NCI-H146 (cell line): ENCODE measurements at regions not wholly inside any gene's neighbourhood (a gene's known extent, or its start where the extent isn't known, plus 50 kb on each side); places are given as distances from the start of the nearest gene placed in this dataset.
"Not testable (repeated sequence)": the region's sequence is repeated elsewhere in the genome, so short reads cannot be mapped to it uniquely, and the experiment has no call there.

ENCODE experiments used
- DNase-seq: peaks from one replicate; lab custom pipeline; 2025; lab: John Stamatoyannopoulos, UW

GRCh38 chr7:10468908-10469307, 504.8 kb upstream of the PHF14 start:
- no peak for DNase-seq

DNA sequence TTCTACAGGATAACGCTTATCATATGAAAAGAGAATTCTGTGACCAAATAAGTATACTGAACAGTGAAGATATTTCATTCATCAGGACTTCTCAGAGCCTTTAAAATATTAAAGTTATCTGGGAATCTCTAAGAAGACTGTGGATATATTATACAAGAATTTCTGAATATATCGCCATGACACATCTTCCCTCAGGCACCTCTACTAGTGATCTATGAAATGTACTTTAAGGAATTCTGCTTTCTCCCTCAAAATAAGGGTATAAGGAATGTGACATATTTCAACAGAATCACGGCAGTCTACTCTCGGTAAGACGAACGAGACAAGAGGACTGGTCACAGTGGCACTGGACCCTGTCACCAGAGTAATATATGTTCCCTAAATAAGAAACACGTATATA, 504.2 kb upstream of the PHF14 start:
- DNase-seq: no peak

DNA sequence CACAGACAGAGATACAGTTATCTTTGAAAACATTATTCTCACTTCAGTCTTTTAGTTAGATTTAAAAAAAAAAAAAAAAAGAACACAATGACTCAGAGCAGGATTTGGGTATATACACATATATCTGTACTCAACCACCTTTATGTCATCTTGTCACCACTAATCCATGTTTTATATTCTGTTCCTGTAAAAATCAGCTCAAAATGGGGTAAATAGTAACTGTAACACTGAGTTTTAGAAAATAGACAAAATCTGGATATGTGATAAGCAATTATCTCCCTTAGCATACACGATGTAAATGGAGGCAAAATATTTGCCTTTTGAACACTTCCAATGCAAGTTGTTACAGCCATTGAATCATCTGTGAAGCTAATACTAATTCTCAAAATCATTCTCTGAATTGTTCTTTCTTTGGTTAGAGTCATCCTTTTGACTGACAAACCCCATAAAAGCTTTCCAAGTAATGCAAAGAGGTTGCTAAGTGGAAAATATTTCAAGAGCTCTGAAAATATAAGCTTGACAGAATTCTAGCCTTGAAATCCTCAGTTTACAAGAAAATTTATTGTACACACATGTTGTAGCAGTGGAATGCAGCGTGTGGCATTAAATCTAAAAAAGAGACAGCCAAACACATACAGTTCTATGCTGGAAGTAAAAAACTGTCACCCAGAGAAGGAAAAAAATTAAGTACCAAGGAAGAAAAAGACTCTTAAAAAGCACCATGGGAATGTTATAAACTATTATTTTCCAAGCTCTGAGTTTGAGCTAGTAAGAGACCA, 502.2 kb upstream of the PHF14 start:
- no peak for DNase-seq

DNA sequence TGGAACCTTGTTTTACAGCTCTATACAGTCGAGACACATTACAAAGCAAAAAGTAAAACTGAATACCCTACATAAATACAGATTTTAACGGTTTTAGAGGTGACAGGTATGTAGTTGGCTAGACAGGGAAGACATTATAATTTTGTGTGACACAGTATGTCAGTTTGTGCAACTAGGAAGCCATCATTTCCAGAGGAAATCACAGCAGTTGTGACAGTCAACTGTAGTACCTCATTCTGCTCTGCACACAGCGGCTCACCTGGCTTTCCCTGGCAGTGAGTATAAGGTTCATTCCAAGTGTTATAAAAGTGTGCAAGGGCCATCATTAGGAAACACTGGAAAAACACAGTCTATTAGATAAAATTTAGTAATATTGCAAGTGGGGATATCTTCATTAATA, 501.6 kb upstream of the PHF14 start:
- DNase-seq: no peak

DNA sequence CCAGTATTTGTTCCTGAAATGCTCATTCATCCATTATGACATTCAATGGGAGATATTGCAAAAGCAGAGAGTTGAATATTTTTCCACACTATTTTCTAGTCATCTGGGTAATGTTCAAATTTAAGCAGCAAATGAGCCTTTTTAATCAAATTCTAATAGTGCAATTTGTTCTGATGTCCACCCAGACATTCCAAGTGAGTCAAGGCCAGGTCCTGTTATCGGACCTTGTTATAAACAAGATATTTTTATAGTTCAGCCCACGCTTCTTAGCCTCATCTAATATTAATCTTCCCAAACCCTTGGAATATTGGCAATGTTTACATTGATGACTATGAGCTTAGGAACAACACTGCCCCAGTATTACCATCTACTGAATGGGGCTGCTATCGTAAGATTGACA, 500.1 kb upstream of the PHF14 start:
- DNase-seq: no peak

GRCh38 chr7:10474048-10474447, 499.6 kb upstream of the PHF14 start:
- DNase-seq: no peak

DNA sequence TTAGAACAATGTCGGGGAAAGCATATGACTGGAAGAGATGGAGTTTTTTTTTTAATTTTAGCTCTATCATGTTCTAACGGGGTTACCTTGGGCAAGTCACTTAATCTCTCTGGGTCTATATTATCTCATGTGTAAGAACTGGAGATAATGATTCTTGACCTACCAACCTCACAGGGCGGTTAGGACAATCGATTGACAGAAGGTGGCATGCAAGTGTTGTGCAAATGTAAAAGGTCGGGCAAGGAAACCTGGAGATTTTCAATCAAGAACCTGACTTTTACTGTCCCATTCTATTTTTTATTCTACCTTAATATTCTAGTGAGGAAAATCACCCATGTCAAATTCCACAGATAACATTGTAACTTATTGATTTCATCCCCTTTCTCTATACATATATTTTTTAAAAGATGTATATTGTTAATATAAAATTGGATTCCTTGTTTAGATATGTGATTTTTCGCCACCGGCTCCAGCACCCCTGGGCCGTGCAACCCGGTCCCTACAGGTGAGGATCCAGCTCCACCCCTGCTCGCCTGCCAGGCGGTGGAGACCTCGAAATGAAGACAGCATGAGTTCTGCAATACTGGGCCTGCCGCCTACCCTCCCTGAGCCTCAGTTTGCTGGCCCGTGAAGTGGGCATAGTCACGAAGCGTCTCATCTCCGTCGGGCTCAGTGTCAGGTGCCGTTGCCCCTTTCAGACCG, 497.6 kb upstream of the PHF14 start:
- no peak for DNase-seq

GRCh38 chr7:10476642-10477041, 497.0 kb upstream of the PHF14 start:
- DNase-seq: no peak

- DNase-seq: no peak
These were observed 490.0 kb upstream of the PHF14 start for GRCh38 chr7:10483671-10484070.

- no peak for DNase-seq
These were observed 488.9 kb upstream of the PHF14 start for GRCh38 chr7:10484767-10485166.

GRCh38 chr7:10501206-10501884, 472.3 kb upstream of the PHF14 start:
- DNase-seq: not testable (repeated sequence)

DNA sequence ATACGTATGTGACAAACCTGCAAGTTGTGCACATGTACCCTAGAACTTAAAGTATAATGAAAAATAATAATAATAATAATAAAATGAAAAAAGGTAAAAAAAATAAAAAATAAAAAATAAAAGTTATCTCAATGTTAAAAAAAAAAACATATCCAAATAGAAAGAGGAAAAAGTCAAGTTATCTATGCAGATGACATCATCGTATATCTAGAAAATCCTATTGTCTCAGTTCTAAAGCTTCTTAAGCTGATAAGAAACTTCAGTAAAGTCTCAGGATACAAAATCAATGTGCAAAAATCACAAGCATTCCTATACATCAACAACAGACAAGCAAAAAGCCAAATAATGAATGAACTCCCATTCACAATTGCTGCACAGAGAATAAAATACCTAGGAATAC, 466.6 kb upstream of the PHF14 start:
- DNase-seq: no peak

DNA sequence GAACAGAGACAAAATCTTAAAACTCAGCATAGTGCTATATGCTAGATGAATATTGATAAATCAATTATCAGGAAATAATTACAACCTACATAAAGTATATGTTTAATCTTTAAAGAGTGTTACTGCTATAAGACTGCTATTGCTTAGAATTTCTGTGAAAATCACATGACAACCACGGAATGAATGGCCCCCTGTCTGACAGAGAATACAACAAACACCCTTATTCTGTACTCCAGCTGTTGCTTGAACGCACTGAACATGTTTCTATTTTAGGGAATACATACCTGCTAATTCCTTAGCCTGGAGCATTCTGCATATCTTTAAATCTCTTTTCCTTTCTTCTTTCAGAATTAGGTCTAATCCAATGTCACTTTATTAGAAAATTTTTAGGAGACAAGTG, 452.4 kb upstream of the PHF14 start:
- no peak for DNase-seq

DNA sequence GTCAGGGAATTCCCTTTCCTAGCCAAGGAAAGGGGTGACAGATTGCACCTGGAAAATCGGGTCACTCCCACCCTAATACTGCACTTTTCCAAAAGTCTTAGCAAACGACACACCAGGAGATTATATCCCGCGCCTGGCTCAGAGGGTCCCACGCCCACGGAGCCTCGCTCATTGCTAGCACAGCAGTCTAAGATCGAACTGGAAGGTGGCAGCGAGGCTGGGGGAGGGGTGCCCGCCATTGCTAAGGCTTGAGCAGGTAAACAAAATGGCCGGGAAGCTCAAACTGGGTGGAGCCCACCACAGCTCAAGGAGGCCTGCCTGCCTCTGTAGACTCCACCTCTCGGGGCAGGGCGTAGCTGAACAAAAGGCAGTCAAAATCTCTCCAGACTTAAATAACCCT, 440.2 kb upstream of the PHF14 start:
- DNase-seq: not testable (repeated sequence)

- DNase-seq: no peak
These were observed 437.1 kb upstream of the PHF14 start for GRCh38 chr7:10536561-10536960.

- DNase-seq: no peak
These were observed 435.9 kb upstream of the PHF14 start for GRCh38 chr7:10537764-10538163.

DNA sequence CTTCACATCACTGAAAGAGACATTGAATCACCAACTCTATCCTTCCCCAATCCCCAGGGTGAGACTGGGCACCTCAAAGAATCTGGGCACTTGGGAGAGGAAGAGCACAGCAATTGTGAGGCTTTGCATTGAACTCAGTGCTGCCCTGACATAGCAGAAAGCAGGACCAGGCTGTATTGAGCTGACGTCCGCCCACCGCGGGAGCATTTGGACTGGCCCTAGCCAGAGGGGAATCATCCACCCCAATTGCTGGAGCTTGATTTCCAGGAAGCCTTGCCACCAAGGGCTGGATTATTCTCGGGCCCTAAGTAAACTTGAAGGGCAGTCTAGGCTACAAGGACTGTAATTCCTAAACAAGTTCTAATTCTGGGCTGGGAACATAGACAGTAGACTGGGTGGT, 416.3 kb upstream of the PHF14 start:
- no peak for DNase-seq

DNA sequence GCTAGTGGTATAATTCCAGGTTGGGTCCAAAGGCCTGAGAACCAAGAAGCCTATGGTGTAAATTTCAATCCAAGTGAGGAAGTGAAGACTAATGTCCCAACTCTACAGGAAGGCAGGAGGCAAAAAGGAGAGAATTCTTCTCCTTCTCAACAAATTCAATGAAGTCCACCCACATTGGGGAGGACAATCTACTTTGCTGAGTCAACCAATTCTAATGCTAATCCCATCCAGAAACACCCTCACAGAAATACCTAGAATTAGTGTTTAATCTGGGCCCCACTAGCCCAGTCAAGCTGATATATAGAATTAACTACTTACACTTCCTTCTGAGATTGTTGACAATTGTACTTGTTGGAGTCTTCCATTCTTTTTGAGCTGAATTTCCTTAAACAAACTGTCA, 413.2 kb upstream of the PHF14 start:
- no peak for DNase-seq

GRCh38 chr7:10568891-10569290, 404.8 kb upstream of the PHF14 start:
- DNase-seq: no peak

DNA sequence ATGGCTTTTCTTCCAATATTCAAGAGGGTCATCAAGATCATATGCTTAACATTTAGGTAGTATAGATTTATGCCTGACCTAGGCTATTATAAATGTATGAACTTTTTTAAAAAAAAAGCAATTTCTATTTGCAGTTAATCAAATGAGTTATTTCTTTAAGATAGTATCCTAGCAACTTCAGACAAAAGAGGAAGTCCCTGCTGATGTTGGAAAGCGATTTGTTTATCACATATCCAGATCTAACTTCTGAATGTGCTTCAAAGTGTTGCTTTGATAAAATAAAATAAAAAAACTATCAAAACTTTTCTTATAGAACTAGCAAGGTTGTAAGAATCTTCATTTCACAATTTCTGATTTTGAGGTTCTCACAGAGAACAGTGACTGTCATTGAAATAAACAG, 401.9 kb upstream of the PHF14 start:
- DNase-seq: peak; percentile 21

DNA sequence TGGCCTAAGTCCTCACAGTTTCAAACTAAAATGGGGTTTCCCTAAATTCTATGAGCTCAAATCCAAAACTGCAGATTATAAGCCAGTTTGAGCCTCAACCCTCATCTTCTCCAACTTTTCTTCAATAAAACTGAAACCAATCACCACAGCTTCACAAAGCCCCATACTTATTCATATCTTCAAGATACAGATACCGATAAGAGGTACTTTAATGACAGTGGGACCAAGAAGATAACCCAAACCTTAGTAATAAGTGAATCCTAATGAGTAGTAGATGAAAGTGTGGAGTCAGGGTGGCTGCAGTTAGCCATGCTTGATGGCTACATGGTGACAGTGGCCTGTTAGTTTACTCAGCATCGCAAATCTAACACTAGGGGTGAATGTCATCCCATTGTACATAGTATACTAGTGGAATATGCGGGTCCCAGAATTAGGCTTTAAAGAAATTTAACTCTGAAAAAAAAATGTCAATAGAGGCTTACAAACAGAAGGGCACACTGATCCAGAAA, 395.8 kb upstream of the PHF14 start:
- DNase-seq: no peak

GRCh38 chr7:10579561-10579960, 394.1 kb upstream of the PHF14 start:
- DNase-seq: peak; percentile 2

DNA sequence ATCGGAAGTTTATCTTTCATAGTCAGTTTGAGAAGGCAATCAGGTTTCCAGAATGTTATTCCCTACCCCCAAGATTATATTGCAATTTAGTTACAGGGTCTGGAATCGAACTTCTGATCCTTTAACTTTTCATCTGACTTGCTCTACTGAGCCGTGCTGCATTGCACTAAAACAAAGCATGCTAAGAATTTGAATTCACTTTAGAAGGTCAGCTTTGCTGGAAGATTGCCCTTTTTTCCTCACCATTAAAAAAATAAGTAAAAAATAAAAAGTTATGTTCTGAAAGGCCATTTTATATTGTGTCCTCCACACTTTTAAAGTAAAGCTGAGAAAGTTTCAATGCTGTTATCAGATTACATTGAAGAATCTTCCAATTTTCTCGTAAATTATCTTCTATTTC, 388.8 kb upstream of the PHF14 start:
- DNase-seq: no peak
